MM.1S (cell line): ENCODE measurements at regions not wholly inside any gene's neighbourhood (a gene's known extent, or its start where the extent isn't known, plus 50 kb on each side); places are given as distances from the start of the nearest gene placed in this dataset.

Source experiments
- EZH2 ChIP-seq: fragments of 300-600 bp; sonication (generic); optimal IDR thresholded peaks from 2 replicates; pipeline ENCODE3; 2017; ENCODE audit warnings: low read depth, mild to moderate bottlenecking, antibody characterized with exemption, low read length, mixed read lengths
- TF ChIP-seq, protein P1 (sequence below): fragments of 300-600 bp; sonication (generic); IDR thresholded peaks from 2 replicates; pipeline ENCODE4 v1.5.1; 2016; ENCODE audit warnings: antibody characterized with exemption, low read length, mixed read lengths

DNA sequence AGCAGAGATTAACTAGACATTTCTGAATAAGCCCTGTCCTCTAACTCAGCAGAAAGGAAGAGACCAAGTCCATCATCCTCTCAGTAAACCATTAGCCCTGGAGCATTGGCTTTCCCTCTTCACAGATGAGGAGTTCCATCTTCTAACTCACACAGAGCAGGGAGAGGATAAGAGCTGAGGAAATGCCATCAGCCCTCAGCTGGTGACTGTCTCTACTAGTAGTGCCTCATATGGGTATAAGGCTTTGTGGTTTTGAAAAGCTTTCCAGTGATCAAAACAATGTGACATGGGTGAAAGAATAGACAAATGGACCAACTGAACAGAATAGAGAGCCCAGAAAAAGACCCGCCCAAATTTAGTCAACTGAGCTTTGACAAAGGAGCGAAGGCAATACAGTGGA lies 197.2 kb upstream of the NUDT4 start:
- TF ChIP-seq EZH2: no peak
- TF ChIP-seq, protein P1, sequence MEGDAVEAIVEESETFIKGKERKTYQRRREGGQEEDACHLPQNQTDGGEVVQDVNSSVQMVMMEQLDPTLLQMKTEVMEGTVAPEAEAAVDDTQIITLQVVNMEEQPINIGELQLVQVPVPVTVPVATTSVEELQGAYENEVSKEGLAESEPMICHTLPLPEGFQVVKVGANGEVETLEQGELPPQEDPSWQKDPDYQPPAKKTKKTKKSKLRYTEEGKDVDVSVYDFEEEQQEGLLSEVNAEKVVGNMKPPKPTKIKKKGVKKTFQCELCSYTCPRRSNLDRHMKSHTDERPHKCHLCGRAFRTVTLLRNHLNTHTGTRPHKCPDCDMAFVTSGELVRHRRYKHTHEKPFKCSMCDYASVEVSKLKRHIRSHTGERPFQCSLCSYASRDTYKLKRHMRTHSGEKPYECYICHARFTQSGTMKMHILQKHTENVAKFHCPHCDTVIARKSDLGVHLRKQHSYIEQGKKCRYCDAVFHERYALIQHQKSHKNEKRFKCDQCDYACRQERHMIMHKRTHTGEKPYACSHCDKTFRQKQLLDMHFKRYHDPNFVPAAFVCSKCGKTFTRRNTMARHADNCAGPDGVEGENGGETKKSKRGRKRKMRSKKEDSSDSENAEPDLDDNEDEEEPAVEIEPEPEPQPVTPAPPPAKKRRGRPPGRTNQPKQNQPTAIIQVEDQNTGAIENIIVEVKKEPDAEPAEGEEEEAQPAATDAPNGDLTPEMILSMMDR: no peak
